IMR-90 (cell line): ENCODE measurements at regions not wholly inside any gene's neighbourhood (a gene's known extent, or its start where the extent isn't known, plus 50 kb on each side); places are given as distances from the start of the nearest gene placed in this dataset.

ENCODE experiments used
- ATAC-seq: fragments of 200-7000 bp; cut with Tn5 transposase; 2 replicates; pipeline ENCODE4 v1.9.1; 2020; ENCODE audit warnings: low read depth, mild to moderate bottlenecking, moderate library complexity
- BruUV-seq: library from RNA; stranded (reverse); fragments of 400-500 nt; replicated peaks from 2 replicates; lab custom pipeline; 2021; lab: Mats Ljungman, UMichigan
- CTCF ChIA-PET: fragments of 300-600 bp; formaldehyde crosslinking; extraction: SDS; loops from one replicate; lab custom pipeline; 2021; ENCODE audit warnings: antibody characterized with exemption; lab: Yijun Ruan, JAX
- POLR2A ChIA-PET: fragments of 300-600 bp; sonication (Branson Sonifier 250); formaldehyde crosslinking; loops from one replicate; lab custom pipeline; 2022; ENCODE audit warnings: antibody characterized with exemption; ENCODE audit not compliant: unreplicated experiment; lab: Charles Lee
- DNase-seq: peaks from one replicate; pipeline ENCODE4 v3.0.0; 2013
- H2AFZ ChIP-seq: replicated peaks from 2 replicates; pipeline ENCODE3; 2013; ENCODE audit warnings: low read length, mild to moderate bottlenecking; ENCODE audit not compliant: poor library complexity
- H2AK5ac ChIP-seq: 2 replicates; pipeline ENCODE4 v1.6.1; 2013; ENCODE audit warnings: low read depth, low read length, inconsistent platforms
- H2AK9ac ChIP-seq: replicated peaks from 2 replicates; pipeline ENCODE3; 2013; ENCODE audit warnings: mild to moderate bottlenecking, low read depth, low read length, moderate library complexity; ENCODE audit not compliant: poor library complexity
- H2BK120ac ChIP-seq: 2 replicates; pipeline ENCODE4 v1.6.1; 2013; ENCODE audit warnings: low read depth, low read length, inconsistent platforms
- H2BK15ac ChIP-seq: 3 replicates; pipeline ENCODE4 v1.6.1; 2013; ENCODE audit warnings: low read depth, low read length, inconsistent platforms
- H2BK20ac ChIP-seq: 2 replicates; pipeline ENCODE4 v1.6.1; 2013; ENCODE audit warnings: low read depth, mild to moderate bottlenecking, inconsistent platforms, low read length, moderate library complexity
- H2BK5ac ChIP-seq: 2 replicates; pipeline ENCODE4 v1.6.1; 2013; ENCODE audit warnings: mild to moderate bottlenecking, low read depth, low read length, inconsistent platforms; ENCODE audit not compliant: poor library complexity, severe bottlenecking
- H3K14ac ChIP-seq: replicated peaks from 2 replicates; pipeline ENCODE4 v1.6.1; 2013; ENCODE audit warnings: low read depth, low read length, inconsistent platforms
- H3K18ac ChIP-seq: 2 replicates; pipeline ENCODE4 v1.6.1; 2013; ENCODE audit warnings: low read depth, low read length, control low read depth
- H3K23ac ChIP-seq: 2 replicates; pipeline ENCODE4 v1.6.1; 2013; ENCODE audit warnings: low read depth, low read length, inconsistent platforms
- H3K27ac ChIP-seq: 2 replicates; pipeline ENCODE4 v1.5.1; 2013; ENCODE audit warnings: mild to moderate bottlenecking, control low read depth, low read length; ENCODE audit not compliant: insufficient read depth
- H3K27me3 ChIP-seq: 2 replicates; pipeline ENCODE4 v1.6.1; 2013; ENCODE audit warnings: low read length; ENCODE audit not compliant: control insufficient read depth, insufficient read depth
- H3K36me3 ChIP-seq: 2 replicates; pipeline ENCODE4 v1.6.1; 2013; ENCODE audit warnings: low read length, mixed read lengths; ENCODE audit not compliant: control insufficient read depth, insufficient read depth
- H3K4ac ChIP-seq: 2 replicates; pipeline ENCODE4 v1.6.1; 2013; ENCODE audit warnings: low read depth, low read length, inconsistent platforms
- H3K4me1 ChIP-seq: 2 replicates; pipeline ENCODE4 v1.6.1; 2013; ENCODE audit warnings: low read length, mixed read lengths; ENCODE audit not compliant: control insufficient read depth, insufficient read depth
- H3K4me2 ChIP-seq: 2 replicates; pipeline ENCODE4 v1.6.1; 2013; ENCODE audit warnings: low read depth, mild to moderate bottlenecking, control low read depth, low read length, moderate library complexity
- H3K4me3 ChIP-seq: 2 replicates; pipeline ENCODE4 v1.5.1; 2013; ENCODE audit warnings: low read depth, mild to moderate bottlenecking, control low read depth, low read length, moderate library complexity; ENCODE audit not compliant: insufficient read depth
- H3K56ac ChIP-seq: 2 replicates; pipeline ENCODE4 v1.6.1; 2013; ENCODE audit warnings: low read length, inconsistent platforms; ENCODE audit not compliant: insufficient read depth; ENCODE audit errors: extremely low read depth
- H3K79me1 ChIP-seq, 2 experiments: 2 replicates each; pipeline ENCODE4 v1.6.1; 2013; ENCODE audit warnings: low read length in 2 of 2, inconsistent platforms in 1 of 2, low read depth in 1 of 2
- H3K9ac ChIP-seq: 2 replicates; pipeline ENCODE4 v1.6.1; 2013; ENCODE audit warnings: low read depth, low read length, control low read depth
- H3K9me1 ChIP-seq: 2 replicates; pipeline ENCODE4 v1.6.1; 2013; ENCODE audit warnings: low read length, inconsistent platforms; ENCODE audit not compliant: insufficient read depth
- H3K9me3 ChIP-seq: 2 replicates; pipeline ENCODE4 v1.6.1; 2013; ENCODE audit warnings: low read length; ENCODE audit not compliant: control insufficient read depth, insufficient read depth
- H4K20me1 ChIP-seq: 2 replicates; pipeline ENCODE4 v1.6.1; 2013; ENCODE audit warnings: low read length, inconsistent platforms; ENCODE audit not compliant: insufficient read depth
- H4K5ac ChIP-seq: 2 replicates; pipeline ENCODE4 v1.6.1; 2013; ENCODE audit warnings: mild to moderate bottlenecking, low read depth, low read length, control low read depth
- H4K8ac ChIP-seq, 2 experiments: 2 replicates each; pipeline ENCODE4 v1.6.1; 2013; ENCODE audit warnings: low read depth in 2 of 2, low read length in 2 of 2, control low read depth in 1 of 2, inconsistent platforms in 1 of 2
- H4K91ac ChIP-seq: 2 replicates; pipeline ENCODE4 v1.6.1; 2013; ENCODE audit warnings: low read depth, low read length, inconsistent platforms; ENCODE audit not compliant: insufficient read depth
- BHLHE40 ChIP-seq: fragments of 150-350 bp; IDR thresholded peaks from 2 replicates; pipeline ENCODE4 v1.6.1; 2016; ENCODE audit warnings: mild to moderate bottlenecking, low read depth, low read length
- CEBPB ChIP-seq: IDR thresholded peaks from 2 replicates; pipeline ENCODE4 v1.6.1; 2012; ENCODE audit warnings: low read depth, low read length, improper control_type of control experiment
- CHD1 ChIP-seq: IDR thresholded peaks from 2 replicates; pipeline ENCODE4 v1.6.1; 2012; ENCODE audit warnings: low read depth, low read length, improper control_type of control experiment
- CTCF ChIP-seq: conservative IDR thresholded peaks from 2 replicates; pipeline ENCODE4 v1.5.1; 2012; ENCODE audit warnings: mild to moderate bottlenecking, low read depth, low read length, improper control_type of control experiment
- ELK1 ChIP-seq: fragments of 150-350 bp; IDR thresholded peaks from 2 replicates; pipeline ENCODE4 v1.6.1; 2016; ENCODE audit warnings: low read depth, mild to moderate bottlenecking, low read length, moderate library complexity, borderline replicate concordance
- WGBS, 2 experiments: methylation state at CpG; one replicate each; pipeline versions ENCODE4 v1.1.5 to v1.1.7; 2013; ENCODE audit warnings: missing lambda C conversion rate in 2 of 2; ENCODE audit not compliant: insufficient read length in 1 of 2; ENCODE audit errors: extremely low coverage in 2 of 2; 5-methylcytosine and 5-hydroxymethylcytosine counted together
- dilution Hi-C: fragments of 300-500 bp; cut with HindIII; formaldehyde crosslinking; loops from one replicate; pipeline ENCODE4 v1.14.3; 2018; ENCODE audit warnings: low sequenced_read_pairs; ENCODE audit not compliant: unreplicated experiment
- in situ Hi-C: fragments of 300-500 bp; cut with MboI; formaldehyde crosslinking; loops from 3 replicates; pipeline ENCODE4 v1.14.3; 2019; ENCODE audit warnings: low sequenced_read_pairs, inconsistent platforms, mixed read lengths
- intact Hi-C: fragments of 100-400 bp; cut with micrococcal nuclease; formaldehyde crosslinking; loops from 2 replicates; pipeline ENCODE4 v1.10.0; 2022

DNA sequence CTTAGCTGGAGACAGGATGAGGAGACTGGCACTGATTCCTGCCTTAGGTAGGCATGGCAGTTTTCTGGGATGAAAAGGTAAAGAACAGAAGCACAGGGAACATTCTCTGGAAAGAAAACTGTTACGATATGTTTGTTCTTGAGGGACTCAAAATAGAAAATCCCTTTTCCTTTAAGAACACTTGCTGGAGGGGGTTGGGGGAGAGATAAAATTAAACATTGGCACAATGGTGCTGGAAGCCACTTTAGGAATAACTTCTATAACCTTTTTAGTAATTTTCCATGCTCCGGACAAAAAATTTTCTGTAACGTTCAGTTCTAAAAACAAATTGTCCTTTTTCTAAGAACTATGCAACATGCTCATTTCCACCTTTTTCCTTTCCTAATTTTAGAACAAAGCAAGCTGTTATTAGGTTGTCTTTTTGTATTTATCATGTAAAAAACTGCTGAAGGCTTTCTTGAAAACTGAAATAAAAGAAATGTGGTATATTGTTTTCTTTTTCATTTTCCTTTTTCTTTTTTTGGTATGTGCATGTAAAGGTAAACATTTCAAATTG lies 343.8 kb downstream of the EPHA4 start:
- no peak overlapping the region for H3K18ac ChIP-seq
- in situ Hi-C loops (no loop called here), dilution Hi-C loops (no loop called here), intact Hi-C loops (loop anchor here (2.0 kb wide), 1 partner anchor 17 kb away; no protein-coding TSS in a partner anchor)
- BruUV-seq = no TSS peak
- H2BK20ac ChIP-seq = no peak overlapping the region
- no peak overlapping the region for H3K4ac ChIP-seq
- no peaks in the 10 kb centered on the region for H3K9me1 ChIP-seq
- no peak overlapping the region for H4K8ac ChIP-seq
- no peaks in the 10 kb centered on the region for H3K4me1 ChIP-seq
- H2AFZ ChIP-seq = no peak overlapping the region
- WGBS, 2 experiments = no CpG with 5 or more reads among the region's 3 CpGs
- H2AK5ac ChIP-seq = no peak overlapping the region
- H4K20me1 ChIP-seq = no peaks in the 10 kb centered on the region
- H4K91ac ChIP-seq = no peak overlapping the region
- ChIA-PET CTCF (no interaction called here), POLR2A (no interaction called here)
- H3K4me3 ChIP-seq = no peak overlapping the region
- TF ChIP-seq BHLHE40 (no peak), CEBPB (no peak), CHD1 (no peak), ELK1 (no peak), CTCF (no peak)
- no peaks in the 10 kb centered on the region for H3K36me3 ChIP-seq
- no peak overlapping the region for H3K9ac ChIP-seq
- H2BK15ac ChIP-seq = no peak overlapping the region
- no peak overlapping the region for H3K14ac ChIP-seq
- no peak overlapping the region for H2AK9ac ChIP-seq
- no peak overlapping the region for H4K5ac ChIP-seq
- H3K4me2 ChIP-seq = no peak overlapping the region
- H2BK5ac ChIP-seq = no peak overlapping the region
- H3K56ac ChIP-seq = no peak overlapping the region
- no peak overlapping the region for H3K23ac ChIP-seq
- ATAC-seq = no peak
- no peak for DNase-seq
- no peak overlapping the region for H2BK120ac ChIP-seq
- no peak overlapping the region for H3K27ac ChIP-seq
- H3K27me3 ChIP-seq = no peaks in the 10 kb centered on the region
- no peaks in the 10 kb centered on the region for H3K9me3 ChIP-seq
- no peaks in the 10 kb centered on the region for H3K79me1 ChIP-seq
